ENCODE measurements at regions not wholly inside any gene's neighbourhood (a gene's known extent, or its start where the extent isn't known, plus 50 kb on each side); places are given as distances from the start of the nearest gene placed in this dataset.
"Not testable (repeated sequence)": the region's sequence is repeated elsewhere in the genome, so short reads cannot be mapped to it uniquely, and the experiment has no call there.

DNA sequence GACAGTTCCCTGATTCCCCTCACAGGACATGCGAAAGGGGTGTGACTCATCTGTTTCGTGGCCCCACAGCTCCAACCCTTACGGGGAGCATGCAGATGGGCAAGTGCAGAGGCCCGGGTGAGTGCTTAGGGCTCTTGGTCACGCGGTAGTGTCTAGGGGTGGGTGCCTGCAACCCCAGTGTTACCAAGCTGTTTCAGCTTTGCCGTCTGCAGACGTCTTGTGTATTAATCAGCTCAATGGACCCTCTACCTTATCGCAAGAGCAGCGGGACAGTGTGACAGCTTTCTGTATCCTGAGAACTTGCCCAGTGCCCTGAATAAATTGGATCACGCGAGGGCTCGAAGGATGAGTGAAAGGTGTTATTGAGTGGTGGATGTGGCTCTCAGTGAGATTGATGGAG is 816.4 kb upstream of the ANO3 start:
- DNase-seq (ENCODE audit: low spot score) = no peak

DNA sequence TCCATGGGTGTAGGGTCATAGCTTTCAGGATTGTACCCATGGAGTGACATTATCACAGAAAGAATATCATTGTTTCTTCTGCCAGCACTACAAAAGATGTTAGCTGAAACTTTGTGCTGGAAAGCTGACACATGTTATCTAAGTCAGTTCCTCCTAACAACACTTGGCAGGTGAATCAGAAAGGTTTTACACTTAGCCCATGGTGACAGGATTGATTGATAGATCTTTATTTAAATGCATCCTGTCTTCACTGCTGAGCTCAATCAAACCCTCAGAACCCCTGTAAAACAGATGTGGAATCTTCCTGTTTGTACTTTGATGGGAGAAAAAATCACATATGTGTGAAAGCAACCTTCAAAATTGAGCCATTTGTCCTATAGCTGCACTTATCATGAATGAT is 811.5 kb upstream of the ANO3 start:
- no peak for DNase-seq (ENCODE audit: low spot score)

DNA sequence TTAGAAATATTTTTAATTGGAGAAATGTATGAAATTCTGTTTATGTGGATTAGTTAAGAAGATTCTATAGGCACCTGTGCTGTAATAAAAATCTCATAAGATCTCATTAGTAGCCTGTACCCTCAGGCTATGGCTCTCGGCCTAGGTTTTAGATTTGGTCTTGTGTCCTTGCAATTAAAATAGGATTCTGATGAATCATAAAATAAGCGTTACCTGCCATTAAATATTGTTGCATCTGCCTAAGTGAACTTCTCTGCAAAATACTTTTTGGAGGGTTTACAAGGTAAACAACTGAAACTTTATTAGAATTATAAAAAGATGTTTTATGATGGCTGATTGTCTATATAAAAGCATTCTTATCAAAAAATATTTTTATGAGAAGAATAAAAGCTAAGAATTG is 804.1 kb upstream of the ANO3 start:
- no peak for DNase-seq (ENCODE audit: low spot score)

DNA sequence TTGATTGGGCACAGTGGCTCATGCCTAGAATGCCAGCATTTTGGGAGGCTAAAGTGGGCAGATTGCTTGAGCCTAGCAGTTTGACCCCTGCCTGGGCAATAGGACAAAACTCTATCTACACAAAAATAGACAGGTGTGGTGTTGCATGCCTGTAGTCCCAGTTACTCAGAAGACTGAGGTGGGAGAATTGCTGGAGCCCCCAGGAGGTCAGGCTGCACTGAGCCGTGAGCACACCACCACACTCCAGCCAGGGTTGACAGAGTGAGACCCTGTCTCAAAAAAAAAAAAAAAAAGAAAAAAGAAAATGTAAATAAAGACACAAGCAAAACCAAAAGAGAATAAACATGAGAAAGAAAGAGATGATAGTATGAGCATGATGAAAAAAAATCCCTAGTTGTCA is 802.4 kb upstream of the ANO3 start:
- DNase-seq (ENCODE audit: low spot score) = no peak

DNA sequence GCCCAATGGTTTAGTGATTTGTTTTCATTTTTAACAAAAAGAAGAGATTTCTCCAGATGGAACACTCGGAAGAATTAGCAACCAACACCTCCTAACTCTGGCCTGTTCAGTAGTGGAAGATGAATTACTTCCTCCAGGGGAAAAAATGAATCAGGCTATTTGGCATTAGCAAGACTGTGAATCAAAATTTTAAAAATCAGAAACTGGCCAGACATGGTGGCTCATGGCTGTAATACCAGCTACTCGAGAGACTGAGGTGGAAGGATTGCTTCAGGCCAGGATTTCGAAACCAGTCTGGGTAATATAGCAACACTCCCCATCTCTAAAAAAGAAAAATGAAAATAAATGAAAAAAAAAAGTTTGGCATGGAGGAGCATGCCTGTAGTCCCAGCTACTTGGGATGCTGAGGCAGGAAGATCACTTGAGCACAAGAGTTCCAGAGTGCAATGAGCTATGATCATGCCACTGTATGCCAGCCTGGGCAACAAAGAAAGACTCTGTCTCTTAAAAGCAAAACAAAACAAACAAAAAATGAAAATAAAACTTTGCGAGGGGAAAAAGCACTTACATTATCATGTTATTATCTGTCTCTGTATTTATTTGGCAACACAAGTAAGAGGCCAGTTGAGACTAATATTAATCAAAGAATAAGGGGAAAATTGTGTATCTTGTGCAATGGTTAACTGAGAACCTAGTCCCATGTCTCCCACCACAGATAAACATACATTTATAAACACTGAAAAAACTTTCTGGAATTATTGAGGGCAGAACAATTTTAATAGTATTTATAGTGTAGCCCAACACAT is 796.3 kb upstream of the ANO3 start:
- no peak for DNase-seq (ENCODE audit: low spot score)

DNA sequence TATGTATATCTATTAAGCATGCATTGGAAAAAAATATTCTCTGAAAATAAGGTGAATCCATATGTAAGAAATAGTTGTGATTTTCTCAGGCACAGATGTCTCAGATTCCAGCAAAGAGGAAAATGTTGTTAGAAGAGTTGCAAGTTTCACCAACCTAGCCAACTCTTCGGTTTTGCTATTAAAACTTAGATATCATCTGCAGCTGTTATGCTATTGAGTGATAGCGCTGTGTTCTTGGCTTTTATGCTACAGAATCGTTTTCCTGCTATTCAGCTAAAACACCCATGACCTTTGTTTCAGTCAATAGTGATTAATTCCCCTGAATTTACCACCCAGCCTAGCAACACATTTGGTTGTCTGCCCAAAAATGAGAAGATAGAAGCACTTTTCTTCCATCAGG is 795.6 kb upstream of the ANO3 start:
- no peak for DNase-seq (ENCODE audit: low spot score)

DNA sequence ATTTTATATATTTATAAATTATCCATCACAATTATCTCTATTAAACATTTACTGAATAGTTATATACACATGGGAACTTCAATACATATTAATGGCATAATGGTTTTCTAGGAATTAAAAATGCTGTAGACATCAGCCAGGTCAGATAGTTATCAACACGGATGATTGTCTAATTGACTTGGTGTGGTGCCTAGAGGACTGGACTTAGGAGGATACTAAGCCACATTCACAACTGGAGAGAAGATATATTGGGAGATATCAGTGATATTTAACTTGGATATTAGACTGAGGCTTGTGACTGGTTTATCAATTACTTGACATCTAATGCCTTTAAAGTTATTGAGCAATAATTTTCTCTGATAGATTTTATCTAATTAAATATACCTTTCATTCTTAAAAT is 794.5 kb upstream of the ANO3 start:
- DNase-seq (ENCODE audit: low spot score) = no peak

DNA sequence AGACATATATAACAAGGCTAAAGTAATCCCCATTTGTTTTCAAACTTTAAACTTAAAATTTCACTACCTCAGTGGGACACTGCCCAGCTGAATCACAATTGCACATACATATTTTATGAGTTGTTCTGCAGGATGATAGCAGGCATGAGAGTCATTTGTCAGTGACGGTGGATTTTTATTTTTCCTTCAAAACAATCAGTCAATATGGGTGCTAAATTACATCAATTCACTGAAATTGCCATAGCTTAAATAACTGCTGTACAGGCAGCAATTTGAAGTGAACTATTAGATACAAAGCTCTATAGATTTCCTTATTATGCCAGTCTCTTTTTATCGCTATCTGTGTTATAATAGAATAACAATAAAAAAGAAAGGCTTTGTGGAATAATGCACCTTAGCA is 784.6 kb upstream of the ANO3 start:
- no peak for DNase-seq (ENCODE audit: low spot score)

DNA sequence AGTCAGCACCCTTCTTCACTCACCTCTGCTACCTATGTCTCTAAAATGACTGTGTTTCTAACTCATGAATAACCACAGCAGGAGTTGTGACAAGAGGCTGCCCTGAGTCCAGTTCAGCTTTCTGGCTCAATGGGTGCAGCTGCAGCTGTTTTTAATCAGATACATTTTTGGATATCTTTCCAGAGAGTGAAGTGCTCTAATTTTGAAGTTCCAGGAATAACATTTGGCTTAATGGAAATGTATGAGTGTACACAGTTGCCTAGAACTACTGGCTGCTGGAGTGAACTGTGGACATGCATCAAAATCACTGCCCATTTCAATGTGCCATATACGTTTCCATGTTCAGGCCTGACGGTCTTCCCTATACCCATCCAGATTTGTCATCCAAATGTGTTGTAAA is 769.5 kb upstream of the ANO3 start:
- no peak for DNase-seq (ENCODE audit: low spot score)

DNA sequence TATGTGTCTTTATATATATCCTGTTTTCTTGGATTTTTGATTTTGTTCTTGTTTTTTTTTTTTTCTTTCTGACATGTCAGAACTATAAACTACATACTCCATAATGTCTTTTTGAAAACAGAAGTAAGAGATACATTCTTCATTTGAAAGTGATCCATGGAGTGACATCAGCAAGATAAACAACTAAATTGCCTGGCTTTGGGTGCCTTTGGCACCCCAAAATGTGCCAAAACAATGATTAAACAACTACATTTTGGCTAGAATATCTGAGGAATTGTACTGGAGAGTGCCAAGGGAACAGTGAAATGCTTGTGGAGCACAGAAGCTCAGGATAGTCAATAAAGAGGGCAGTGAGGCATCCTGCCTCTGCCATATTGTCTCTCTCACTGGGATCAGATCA is 766.1 kb upstream of the ANO3 start:
- DNase-seq (ENCODE audit: low spot score) = no peak

DNA sequence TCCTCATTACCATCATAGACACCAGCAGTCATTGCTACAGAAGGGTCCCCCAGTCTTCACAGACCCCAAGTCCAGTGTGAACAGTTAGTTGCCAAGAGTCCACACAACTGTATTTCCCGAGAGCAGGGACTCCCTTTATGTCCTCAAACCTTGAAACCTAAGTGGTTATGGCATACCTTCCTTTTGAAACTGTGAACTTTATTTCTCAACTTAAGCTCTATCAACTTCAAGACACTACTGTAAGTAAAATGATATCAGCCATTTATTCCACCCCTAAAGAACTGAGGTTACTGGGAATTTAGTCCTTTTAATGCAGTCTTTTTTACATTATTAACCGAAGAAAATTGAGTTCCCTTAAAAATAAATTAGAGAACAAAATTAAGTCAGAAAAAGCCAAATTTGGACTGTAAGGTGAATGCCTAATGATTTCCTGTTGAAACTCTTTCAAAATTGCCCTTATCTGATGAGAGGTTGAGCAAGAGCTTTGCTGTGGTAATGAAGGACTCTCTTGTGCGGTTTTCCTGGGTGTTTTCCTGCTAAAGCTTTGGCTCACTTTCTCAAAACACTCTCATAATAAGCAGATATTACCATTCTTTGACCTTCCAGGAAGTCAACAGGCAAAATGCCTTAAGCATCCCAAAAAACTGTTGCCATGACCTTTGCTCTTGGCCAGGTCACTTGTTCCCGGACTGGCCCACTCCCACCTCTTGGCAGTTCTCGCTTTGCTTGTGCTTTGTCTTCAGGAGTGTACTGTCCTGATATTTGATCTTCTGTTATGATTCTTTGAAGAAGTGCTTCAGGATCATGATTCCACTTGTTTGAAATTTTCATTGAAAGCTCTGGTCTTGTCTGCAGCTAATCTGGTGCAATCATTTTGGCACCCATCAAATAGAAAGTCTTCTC is 765.4 kb upstream of the ANO3 start:
- no peak for DNase-seq (ENCODE audit: low spot score)

DNA sequence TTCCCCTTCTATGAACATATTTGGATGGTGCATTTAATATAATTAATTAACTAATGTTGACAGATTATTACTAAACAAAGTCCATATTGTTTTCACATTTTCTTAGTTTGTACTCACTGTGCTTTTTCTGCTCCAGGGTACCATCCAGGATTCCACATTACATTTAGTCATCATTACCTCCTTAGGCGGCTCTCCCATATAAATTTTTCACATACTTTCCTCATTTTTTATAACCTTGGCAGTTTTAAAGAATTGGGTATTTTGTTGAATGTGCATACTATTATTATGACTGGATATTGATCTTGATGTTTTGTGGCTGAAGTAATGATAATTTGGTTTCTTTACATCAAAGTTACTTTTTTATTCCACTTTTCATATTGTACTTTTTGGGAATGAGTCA is 755.6 kb upstream of the ANO3 start:
- no peak for DNase-seq (ENCODE audit: low spot score)

DNA sequence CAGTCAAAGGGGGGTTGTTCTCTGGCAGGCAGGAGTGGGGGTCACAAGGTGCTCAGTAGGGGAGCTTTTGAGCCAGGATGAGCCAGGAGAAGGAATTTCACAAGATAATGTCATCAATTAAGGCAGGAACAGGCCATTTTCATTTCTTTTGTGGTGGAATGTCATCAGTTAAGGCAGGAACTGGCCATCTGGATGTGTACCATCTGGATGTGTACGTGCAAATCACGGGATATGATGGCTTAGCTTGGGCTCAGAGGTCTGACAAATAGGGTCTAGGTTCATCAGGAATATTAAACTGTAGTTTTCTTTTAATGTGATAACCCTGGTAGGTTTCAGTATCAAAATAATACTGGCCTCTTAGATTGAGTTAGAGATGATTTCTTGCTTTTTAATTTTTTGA is 752.4 kb upstream of the ANO3 start:
- not testable (repeated sequence) for DNase-seq (ENCODE audit: low spot score)

DNA sequence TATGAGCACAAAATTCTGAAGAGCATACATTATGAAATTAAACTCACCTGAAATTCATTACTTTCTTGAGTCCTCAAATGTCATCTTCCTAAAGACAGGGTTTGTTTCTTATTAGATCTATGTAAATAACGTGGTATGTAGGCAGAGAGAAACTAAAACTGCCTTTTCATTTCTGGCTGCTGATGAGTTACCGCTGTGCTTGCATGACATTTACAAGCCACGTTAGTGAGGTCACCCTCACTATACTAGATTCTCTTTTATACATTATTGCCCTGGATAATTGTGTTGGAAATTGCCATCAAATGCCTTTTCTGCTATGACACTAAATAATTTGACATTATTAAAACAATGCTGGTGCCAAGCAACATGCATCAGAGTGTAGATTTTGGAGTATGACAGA is 748.3 kb upstream of the ANO3 start:
- DNase-seq (ENCODE audit: low spot score) = no peak

DNA sequence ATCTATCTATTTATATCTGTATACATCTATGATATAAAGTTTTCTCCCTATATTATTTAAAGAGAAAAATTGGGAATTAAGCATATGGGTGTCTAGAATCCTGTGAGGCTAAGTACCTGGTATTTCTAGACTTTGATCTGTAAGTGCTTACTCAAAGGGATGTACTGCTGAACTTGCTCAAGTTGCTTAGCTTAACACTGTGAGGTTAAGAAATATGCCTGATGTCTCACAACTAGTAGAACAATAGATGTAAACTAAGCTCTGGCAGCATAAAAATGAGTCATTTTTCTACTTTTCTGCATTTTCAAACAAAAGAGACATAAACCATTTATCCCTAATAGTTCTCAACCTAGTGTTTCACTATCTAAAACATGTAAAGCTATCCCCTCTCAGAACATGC is 744.4 kb upstream of the ANO3 start:
- DNase-seq (ENCODE audit: low spot score) = no peak

DNA sequence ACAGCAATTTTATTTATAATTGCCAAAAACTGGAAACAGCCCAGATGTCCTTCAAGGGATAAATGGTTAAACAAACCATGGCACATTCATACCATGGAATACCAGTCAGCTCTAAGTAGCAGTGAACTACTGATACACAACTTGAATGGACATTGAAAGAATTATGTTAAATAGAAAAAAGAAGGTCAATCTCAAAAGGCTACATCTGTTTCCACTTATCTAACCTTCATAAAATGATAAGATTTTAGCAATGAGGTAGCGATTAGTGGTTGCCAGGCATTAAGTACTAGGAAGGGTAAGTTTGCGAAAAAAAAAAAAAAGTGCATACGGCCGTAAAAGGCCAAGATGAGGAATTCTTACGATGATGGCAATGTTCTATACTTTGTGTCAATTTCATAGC is 738.7 kb upstream of the ANO3 start:
- DNase-seq (ENCODE audit: low spot score) = no peak

DNA sequence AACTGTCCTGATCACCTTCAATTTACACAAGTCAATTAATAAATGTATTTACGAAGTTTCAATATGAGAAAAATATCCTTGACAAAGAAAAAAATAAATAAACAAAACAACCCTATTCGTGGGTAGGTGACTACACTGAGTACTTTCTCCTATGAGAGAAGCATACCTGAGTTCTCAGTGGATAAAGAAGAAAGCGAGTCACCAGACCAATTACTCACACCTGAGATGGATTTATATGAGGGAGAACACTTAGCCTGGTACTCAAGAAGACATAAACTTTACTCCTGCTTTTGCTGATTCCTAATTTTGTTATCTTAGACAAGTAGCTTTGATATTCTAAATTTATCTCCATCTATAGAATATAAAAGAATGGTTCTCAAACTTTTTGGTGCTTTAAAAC is 735.2 kb upstream of the ANO3 start:
- no peak for DNase-seq (ENCODE audit: low spot score)

DNA sequence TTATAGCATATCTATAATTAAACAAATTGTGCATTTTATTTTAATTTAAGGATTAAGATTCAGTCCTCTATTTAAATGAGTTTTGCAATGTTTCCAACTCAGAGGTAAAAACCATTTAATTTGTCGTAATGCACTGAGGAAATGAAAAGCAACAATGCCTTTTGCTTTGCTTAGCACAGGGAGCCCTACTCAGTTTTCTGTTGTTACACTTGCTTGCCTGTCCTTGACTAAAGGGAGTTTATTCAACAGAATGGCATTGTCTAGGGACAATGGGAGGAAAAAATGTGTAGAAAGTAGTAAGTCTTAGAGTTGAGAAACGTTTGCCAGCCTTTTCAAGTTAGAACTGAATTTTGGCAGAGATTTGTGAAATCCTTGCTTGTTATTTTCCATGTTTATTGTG is 734.2 kb upstream of the ANO3 start:
- DNase-seq (ENCODE audit: low spot score) = no peak

DNA sequence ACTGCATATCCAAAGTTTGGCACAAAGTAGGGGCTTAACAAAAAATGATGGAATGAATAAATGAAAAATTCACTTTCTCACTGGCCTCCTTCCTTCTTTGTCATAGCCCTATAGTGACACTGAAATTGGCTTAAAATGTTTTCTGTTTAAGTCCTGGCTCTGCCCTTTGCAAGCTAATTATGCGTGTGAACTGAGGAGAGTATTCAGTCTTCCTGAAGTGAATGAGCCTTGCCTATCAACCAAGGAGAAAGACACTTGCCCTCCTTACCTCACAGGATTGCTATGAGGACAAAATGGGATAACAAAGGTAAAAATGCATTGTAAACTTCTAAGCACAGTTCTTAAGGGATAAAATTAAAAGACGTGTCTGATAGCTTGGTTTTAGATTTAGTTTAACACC is 729.8 kb upstream of the ANO3 start:
- no peak for DNase-seq (ENCODE audit: low spot score)

DNA sequence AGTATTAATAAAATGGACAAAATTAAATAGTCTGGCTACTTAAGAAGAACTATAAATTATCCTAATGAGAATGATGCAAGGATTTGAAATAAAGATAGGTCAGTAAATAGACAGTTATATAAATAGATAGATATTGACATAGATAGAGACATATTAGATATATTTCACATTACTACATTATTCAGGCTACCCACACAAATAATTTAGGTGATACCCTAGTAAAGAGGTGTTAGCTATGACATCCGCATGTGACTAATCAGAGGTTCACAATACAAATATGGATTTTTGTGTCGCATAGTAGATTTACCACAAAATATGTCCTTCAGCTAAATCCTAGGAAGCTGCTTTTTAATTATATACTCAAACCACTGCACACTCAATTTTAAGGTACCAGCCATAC is 729.0 kb upstream of the ANO3 start:
- DNase-seq (ENCODE audit: low spot score) = no peak

DNA sequence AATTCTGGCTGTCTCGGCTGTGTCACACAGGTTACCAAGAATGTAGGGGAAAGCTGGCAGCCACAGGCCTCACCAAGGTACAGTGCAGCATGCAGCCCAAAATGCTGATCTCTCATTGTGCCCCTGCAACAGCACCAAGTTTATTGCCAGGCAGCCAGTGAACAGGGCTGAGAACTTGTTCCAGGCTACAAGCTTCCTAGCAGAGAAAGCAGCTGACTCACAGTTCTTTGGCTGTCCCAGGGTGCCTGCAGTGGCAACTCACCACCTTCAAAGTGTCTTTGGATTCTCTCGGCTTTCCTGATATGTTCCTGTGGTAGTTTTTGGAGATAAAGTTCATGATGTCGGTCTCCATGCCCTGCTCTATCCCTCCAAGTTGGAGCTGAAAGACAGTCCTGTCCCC is 719.1 kb upstream of the ANO3 start:
- DNase-seq (ENCODE audit: low spot score) = no peak

DNA sequence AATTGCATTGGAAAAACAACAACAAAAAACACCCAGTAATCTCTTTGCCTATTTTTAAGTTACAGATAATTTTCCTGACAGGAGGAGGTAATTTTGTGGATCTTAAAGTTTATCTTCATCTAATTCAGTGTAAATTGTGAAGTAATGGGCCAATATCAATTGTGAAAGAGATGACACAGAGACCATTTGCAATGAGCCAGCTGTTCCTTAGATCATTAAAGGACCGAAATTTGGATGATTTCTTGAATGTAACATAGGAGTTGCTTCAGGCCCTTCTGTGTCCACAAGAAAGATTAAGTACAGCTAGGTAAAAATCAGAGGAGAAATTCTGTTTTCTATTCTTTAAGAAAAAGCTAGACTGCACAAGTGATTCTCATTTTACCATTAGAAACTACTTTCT is 718.5 kb upstream of the ANO3 start:
- no peak for DNase-seq (ENCODE audit: low spot score)

DNA sequence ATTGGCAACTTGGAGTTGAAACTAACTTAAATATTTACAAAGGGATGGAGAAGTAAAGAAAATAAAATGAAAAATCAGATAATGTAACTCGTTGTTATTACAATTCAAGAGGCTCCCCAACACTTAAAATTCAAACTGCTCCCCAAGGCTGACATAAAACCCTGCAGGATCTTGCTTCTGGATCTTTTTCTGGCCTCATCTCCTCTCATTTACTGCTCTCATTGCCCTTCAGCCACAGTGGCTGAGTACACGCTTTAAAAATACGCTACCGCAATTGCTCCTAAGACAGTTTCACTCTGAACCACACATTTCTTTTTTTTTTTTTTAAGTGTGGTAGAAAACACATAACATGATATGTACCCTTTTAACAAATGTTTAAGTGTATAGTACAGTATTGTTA is 718.1 kb upstream of the ANO3 start:
- no peak for DNase-seq (ENCODE audit: low spot score)

DNA sequence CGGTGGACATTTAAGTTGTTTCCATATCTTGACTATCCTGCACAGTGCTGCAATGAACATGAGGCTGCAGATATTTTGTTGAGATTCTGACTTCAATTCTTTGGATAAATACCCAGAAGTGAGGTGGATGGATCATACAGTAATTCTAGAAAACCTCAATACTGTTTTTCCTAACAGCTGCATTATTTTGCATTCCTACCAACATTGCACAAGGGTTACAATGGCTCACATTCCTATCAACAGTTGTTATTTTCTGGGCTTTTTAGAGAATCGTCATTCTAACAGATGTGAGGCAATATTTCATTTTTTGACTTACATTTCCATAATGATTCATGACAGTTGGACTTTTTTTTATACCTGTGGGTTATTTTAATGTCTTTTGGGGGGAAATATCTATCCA is 716.9 kb upstream of the ANO3 start:
- DNase-seq (ENCODE audit: low spot score) = no peak

Data from AG08396 (cell line).